Ishikawa (cell line): ENCODE measurements at regions not wholly inside any gene's neighbourhood (a gene's known extent, or its start where the extent isn't known, plus 50 kb on each side); places are given as distances from the start of the nearest gene placed in this dataset.

Experiments
- FOXM1 ChIP-seq: IDR thresholded peaks from 2 replicates; pipeline ENCODE4 v1.6.1; 2012; ENCODE audit warnings: low read depth, borderline replicate concordance
- TCF12 ChIP-seq: IDR thresholded peaks from 2 replicates; pipeline ENCODE4 v1.6.1; 2012; ENCODE audit warnings: low read depth
- USF1 ChIP-seq: IDR thresholded peaks from 2 replicates; pipeline ENCODE4 v1.6.1; 2012
- TF ChIP-seq, protein P1 (sequence below): IDR thresholded peaks from 2 replicates; pipeline ENCODE4 v1.6.1; 2012; ENCODE audit warnings: low read depth, mild to moderate bottlenecking

DNA sequence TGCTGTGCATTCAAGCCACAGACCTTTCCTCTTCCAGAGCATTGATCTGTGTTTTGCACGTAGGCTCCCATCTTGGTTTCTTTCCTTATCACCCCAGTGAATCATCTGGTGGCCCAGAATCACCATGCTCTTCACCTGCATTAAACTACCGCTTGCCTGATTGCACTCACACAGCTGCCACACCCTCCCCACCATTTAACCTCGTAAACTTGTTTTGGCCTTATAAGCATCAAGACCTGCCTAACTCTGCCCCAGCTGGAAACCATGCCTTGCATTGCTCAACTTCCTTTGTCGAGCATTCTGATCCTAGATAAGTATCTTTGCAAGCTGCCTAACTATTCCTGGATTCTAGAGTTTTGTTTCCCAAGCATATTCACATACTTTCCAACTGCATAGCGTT lies 369.6 kb upstream of the SEMA6A start:
- TF ChIP-seq USF1, result no peak
- no peak for TF ChIP-seq TCF12
- TF ChIP-seq, protein P1, sequence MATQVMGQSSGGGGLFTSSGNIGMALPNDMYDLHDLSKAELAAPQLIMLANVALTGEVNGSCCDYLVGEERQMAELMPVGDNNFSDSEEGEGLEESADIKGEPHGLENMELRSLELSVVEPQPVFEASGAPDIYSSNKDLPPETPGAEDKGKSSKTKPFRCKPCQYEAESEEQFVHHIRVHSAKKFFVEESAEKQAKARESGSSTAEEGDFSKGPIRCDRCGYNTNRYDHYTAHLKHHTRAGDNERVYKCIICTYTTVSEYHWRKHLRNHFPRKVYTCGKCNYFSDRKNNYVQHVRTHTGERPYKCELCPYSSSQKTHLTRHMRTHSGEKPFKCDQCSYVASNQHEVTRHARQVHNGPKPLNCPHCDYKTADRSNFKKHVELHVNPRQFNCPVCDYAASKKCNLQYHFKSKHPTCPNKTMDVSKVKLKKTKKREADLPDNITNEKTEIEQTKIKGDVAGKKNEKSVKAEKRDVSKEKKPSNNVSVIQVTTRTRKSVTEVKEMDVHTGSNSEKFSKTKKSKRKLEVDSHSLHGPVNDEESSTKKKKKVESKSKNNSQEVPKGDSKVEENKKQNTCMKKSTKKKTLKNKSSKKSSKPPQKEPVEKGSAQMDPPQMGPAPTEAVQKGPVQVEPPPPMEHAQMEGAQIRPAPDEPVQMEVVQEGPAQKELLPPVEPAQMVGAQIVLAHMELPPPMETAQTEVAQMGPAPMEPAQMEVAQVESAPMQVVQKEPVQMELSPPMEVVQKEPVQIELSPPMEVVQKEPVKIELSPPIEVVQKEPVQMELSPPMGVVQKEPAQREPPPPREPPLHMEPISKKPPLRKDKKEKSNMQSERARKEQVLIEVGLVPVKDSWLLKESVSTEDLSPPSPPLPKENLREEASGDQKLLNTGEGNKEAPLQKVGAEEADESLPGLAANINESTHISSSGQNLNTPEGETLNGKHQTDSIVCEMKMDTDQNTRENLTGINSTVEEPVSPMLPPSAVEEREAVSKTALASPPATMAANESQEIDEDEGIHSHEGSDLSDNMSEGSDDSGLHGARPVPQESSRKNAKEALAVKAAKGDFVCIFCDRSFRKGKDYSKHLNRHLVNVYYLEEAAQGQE, result no peak
- TF ChIP-seq FOXM1, result no peak
